ENCODE measurements at regions not wholly inside any gene's neighbourhood (a gene's known extent, or its start where the extent isn't known, plus 50 kb on each side); places are given as distances from the start of the nearest gene placed in this dataset.
A peak's percentile ranks its signal among the peaks of the same experiment; 100 is the strongest.

DNA sequence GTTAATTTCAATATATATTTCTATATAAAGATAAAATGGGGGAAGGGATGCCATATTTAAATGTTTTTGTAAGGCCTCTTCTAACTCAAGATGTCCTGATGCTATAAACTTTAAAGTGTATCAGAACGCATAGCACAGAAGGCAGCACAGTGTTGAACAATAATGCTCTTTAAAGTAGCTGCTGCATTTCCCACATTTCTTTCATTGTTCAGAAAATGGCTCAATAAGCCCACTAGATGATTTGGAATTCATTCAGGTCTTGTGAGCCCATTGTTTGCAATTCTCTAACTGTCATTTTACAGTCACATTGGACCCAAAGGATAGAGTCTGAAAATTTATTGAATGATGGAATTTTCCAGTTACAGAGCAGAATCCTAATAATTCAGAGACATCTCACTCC is 64.0 kb upstream of the PCED1B start:
- TF ChIP-seq, protein P1, sequence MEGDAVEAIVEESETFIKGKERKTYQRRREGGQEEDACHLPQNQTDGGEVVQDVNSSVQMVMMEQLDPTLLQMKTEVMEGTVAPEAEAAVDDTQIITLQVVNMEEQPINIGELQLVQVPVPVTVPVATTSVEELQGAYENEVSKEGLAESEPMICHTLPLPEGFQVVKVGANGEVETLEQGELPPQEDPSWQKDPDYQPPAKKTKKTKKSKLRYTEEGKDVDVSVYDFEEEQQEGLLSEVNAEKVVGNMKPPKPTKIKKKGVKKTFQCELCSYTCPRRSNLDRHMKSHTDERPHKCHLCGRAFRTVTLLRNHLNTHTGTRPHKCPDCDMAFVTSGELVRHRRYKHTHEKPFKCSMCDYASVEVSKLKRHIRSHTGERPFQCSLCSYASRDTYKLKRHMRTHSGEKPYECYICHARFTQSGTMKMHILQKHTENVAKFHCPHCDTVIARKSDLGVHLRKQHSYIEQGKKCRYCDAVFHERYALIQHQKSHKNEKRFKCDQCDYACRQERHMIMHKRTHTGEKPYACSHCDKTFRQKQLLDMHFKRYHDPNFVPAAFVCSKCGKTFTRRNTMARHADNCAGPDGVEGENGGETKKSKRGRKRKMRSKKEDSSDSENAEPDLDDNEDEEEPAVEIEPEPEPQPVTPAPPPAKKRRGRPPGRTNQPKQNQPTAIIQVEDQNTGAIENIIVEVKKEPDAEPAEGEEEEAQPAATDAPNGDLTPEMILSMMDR (IDR thresholded peaks at IDR 0.05): no peak
- Mint-ChIP-seq H3K9me3 (peaks cover 4% of the 10 kb centered on the region; the same call in 1 of the 2 replicates), H3K27me3 (ENCODE audit: insufficient read depth) (no peaks in the 10 kb centered on the region), H3K4me3 (no peak overlapping the region), H3K27ac (no peak overlapping the region; the same call in 1 of the 2 replicates), H3K36me3 (ENCODE audit: low read depth) (peaks cover 5% of the 10 kb centered on the region; the same call in 1 of the 2 replicates), H3K4me1 (ENCODE audit: low read depth) (peaks cover 65% of the 10 kb centered on the region)
- DNase-seq: no peak

GRCh38 chr12:47017041-47017713 is 62.2 kb upstream of the PCED1B start:
- Mint-ChIP-seq H3K4me3 (0 out of 2 replicates have a peak overlapping the region, but pooled peaks have one; percentile 21), H3K36me3 (ENCODE audit: low read depth) (peaks cover 5% of the 10 kb centered on the region; the same call in 1 of the 2 replicates)

GRCh38 chr12:47017901-47018475 is 61.4 kb upstream of the PCED1B start:
- Mint-ChIP-seq H3K27me3 (ENCODE audit: insufficient read depth) (no peaks in the 10 kb centered on the region), H3K36me3 (ENCODE audit: low read depth) (peaks cover 5% of the 10 kb centered on the region; the same call in 1 of the 2 replicates), H3K4me3 (peak overlapping the region; percentile 60), H3K9me3 (peaks cover 4% of the 10 kb centered on the region; the same call in 1 of the 2 replicates), H3K4me1 (ENCODE audit: low read depth) (peaks cover 91% of the 10 kb centered on the region), H3K27ac (peak overlapping the region; percentile 88)
- TF ChIP-seq, protein P1 (IDR thresholded peaks at IDR 0.05): no peak
- peak; percentile 67 for DNase-seq

More at GRCh38 chr12:47017041-47017713, 62.2 kb upstream of the PCED1B start:
- H3K4me1 Mint-ChIP-seq (ENCODE audit: low read depth): peaks cover 83% of the 10 kb centered on the region
- peaks cover 4% of the 10 kb centered on the region; the same call in 1 of the 2 replicates for H3K9me3 Mint-ChIP-seq
- H3K27ac Mint-ChIP-seq: peak overlapping the region; percentile 88
- TF ChIP-seq, protein P1 (IDR thresholded peaks at IDR 0.05): no peak
- DNase-seq: no peak
- H3K27me3 Mint-ChIP-seq (ENCODE audit: insufficient read depth): no peaks in the 10 kb centered on the region

DNA sequence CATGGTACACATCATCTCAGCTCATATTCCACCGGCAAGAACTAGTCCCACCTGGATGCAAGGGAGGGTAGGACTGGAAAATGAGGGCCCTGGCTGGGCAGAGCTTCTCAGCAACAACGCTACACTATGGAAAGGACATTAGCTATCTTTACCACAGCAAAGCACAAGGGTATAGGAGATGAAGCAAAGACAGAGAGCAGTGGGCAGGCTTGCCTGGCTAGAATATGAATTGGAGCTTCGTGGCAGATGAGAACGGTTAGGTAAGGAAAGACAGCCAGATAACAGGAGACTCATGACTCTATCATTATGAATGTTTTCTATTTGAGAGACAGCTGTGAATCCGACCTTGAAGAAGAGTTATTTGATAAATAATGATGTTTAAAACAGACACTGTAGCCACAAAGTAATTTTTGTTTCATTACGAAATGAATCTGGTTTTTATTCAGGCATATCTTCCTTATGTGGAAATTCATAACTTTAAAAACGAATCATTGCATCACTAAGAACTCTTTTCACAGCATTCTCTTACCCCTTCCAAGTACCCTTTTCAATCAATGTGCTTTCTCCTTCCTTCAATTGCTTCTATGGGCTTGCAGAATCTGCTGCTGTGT is 59.1 kb upstream of the PCED1B start:
- H3K36me3 Mint-ChIP-seq (ENCODE audit: low read depth): peaks cover 5% of the 10 kb centered on the region; the same call in 1 of the 2 replicates
- peak overlapping the region; percentile 70 for H3K27ac Mint-ChIP-seq
- peaks cover 83% of the 10 kb centered on the region for H3K4me1 Mint-ChIP-seq (ENCODE audit: low read depth)
- no peaks in the 10 kb centered on the region for H3K27me3 Mint-ChIP-seq (ENCODE audit: insufficient read depth)
- no peak for DNase-seq
- TF ChIP-seq, protein P1 (IDR thresholded peaks at IDR 0.05): no peak
- peak overlapping the region; percentile 12; the same call in 1 of the 2 replicates for H3K4me3 Mint-ChIP-seq
- H3K9me3 Mint-ChIP-seq: peaks cover 4% of the 10 kb centered on the region; the same call in 1 of the 2 replicates

- Mint-ChIP-seq H3K4me1 (ENCODE audit: low read depth) (peaks cover 74% of the 10 kb centered on the region), H3K36me3 (ENCODE audit: low read depth) (peaks cover 4% of the 10 kb centered on the region; the same call in 1 of the 2 replicates), H3K4me3 (no peak overlapping the region), H3K9me3 (peaks cover 4% of the 10 kb centered on the region; the same call in 1 of the 2 replicates), H3K27me3 (ENCODE audit: insufficient read depth) (no peaks in the 10 kb centered on the region), H3K27ac (peak overlapping the region; percentile 70)
- peak; percentile 97 for DNase-seq
- TF ChIP-seq, protein P1 (IDR thresholded peaks at IDR 0.05): peak; percentile 94
Observed at GRCh38 chr12:47021298-47021697, 58.1 kb upstream of the PCED1B start.

Measured in HFFc6 (cell line).